GM12873 (cell line): ENCODE measurements at regions not wholly inside any gene's neighbourhood (a gene's known extent, or its start where the extent isn't known, plus 50 kb on each side); places are given as distances from the start of the nearest gene placed in this dataset.

Experiments used
- CTCF ChIP-seq: IDR thresholded peaks from 2 replicates; pipeline ENCODE4 v1.5.1; 2012; ENCODE audit warnings: low read depth, mild to moderate bottlenecking, moderate library complexity, low read length, control low read depth; ENCODE audit not compliant: insufficient read depth; ENCODE audit errors: missing control alignments

GRCh38 chr2:129756276-129756675, 223.2 kb upstream of the RAB6C start:
- TF ChIP-seq CTCF = no peak

GRCh38 chr2:129757366-129757914, 222.0 kb upstream of the RAB6C start:
- no peak for TF ChIP-seq CTCF

GRCh38 chr2:129757915-129758783, 221.3 kb upstream of the RAB6C start:
- TF ChIP-seq CTCF = no peak

GRCh38 chr2:129758784-129759471, 220.5 kb upstream of the RAB6C start:
- no peak for TF ChIP-seq CTCF

- TF ChIP-seq CTCF = no peak
Observed at GRCh38 chr2:129759472-129760010, 219.9 kb upstream of the RAB6C start.

GRCh38 chr2:129760669-129761068, 218.8 kb upstream of the RAB6C start:
- TF ChIP-seq CTCF = no peak

GRCh38 chr2:129761569-129762021, 217.9 kb upstream of the RAB6C start:
- no peak for TF ChIP-seq CTCF
